ENCODE measurements at regions not wholly inside any gene's neighbourhood (a gene's known extent, or its start where the extent isn't known, plus 50 kb on each side); places are given as distances from the start of the nearest gene placed in this dataset.

DNA sequence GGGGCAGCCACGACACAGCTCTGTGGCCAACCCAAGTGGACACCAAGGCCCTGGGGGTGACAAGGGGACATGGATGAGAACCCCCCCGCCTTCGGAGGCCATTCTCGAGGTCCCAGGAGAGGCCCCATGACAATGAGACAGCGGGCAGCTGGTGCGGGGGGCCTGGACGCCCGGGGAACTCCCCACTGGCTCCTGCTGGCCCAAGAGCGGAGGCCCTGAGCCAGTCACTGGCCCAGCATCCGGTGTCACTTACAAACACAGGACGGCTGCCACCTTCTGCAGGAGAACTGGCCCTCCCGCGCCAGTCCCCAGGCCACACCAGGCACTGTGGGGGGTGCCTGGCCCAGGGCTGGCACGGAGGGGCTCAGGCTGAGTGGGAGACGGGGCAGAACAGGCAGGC lies 51.4 kb downstream of the NCOR2 start:
- CTCF ChIA-PET = no interaction called here
- intact Hi-C loops (cut with micrococcal nuclease) = loop anchor here (10.0 kb wide), 1 partner anchor 229 kb away; no protein-coding TSS in a partner anchor

More for the DNA sequence above, 51.4 kb downstream of the NCOR2 start:
- Histone ChIP-seq H3K4me1 (ENCODE audit: control insufficient read depth in 1 of 2, insufficient read depth in 2 of 2, low read length in 2 of 2) (peaks cover 85 to 92% of the 10 kb centered on the region in 2 experiments), H3K9me2 (ENCODE audit: insufficient read depth) (no peaks in the 10 kb centered on the region), H3K27me3 (ENCODE audit: insufficient read depth, low read length) (no peaks in the 10 kb centered on the region), H3K9ac (ENCODE audit: low read length) (no peak overlapping the region), H2AFZ (ENCODE audit: low read depth, low read length, poor library complexity, severe bottlenecking) (no peak overlapping the region), H3K27ac (ENCODE audit: low read depth, low read length) (no peak overlapping the region; the same call in 1 of the 2 replicates), H3K79me2 (ENCODE audit: insufficient read depth, low read length) (peaks cover 85% of the 10 kb centered on the region), H3K4me3 (replicated peaks in 1 of 2; ENCODE audit: low read depth in 1 of 2, low read length in 2 of 2) (no peak overlapping the region), H3K4me2 (ENCODE audit: low read length) (no peak overlapping the region), H3K36me3 (ENCODE audit: control insufficient read depth in 1 of 2, insufficient read depth in 2 of 2, low read length in 2 of 2) (no peaks in the 10 kb centered on the region), H4K20me1 (ENCODE audit: insufficient read depth) (peaks cover 11% of the 10 kb centered on the region; the same call in 1 of the 2 replicates), H3K9me3 (ENCODE audit: control insufficient read depth in 1 of 2, insufficient read depth in 1 of 2, low read depth in 1 of 2, low read length in 2 of 2) (no peaks in the 10 kb centered on the region)
- ChIA-PET RAD21 (ENCODE audit: low non-redundant PET in 1 of 2, low total read pairs in 2 of 2, uncharacterized antibody in 2 of 2, unreplicated experiment in 2 of 2) (no interaction called here), POLR2A (no interaction called here)
- DNase-seq (ENCODE audit: low read depth, low spot score) = no peak
- no TSS peak for BruUV-seq (replicated peaks)
- ATAC-seq = no peak
- TF ChIP-seq FOSL1 (IDR thresholded peaks at IDR 0.05; ENCODE audit: low read depth) (no peak), SRF (IDR thresholded peaks at IDR 0.05; ENCODE audit: low read depth) (no peak), CEBPB (IDR thresholded peaks at IDR 0.05; ENCODE audit: low read depth) (no peak), TCF7L2 (IDR thresholded peaks at IDR 0.05; ENCODE audit: borderline replicate concordance, extremely low read depth, insufficient read depth, insufficient read length) (no peak), POLR2AphosphoS5 (IDR thresholded peaks at IDR 0.05; ENCODE audit: low read depth, low read length) (no peak), EZH2phosphoT487 (IDR thresholded peaks at IDR 0.05; ENCODE audit: borderline replicate concordance) (no peak), RAD21 (IDR thresholded peaks at IDR 0.05; ENCODE audit: low read depth) (no peak), ZFX (IDR thresholded peaks at IDR 0.05) (no peak)
- TF ChIP-seq, protein P1, sequence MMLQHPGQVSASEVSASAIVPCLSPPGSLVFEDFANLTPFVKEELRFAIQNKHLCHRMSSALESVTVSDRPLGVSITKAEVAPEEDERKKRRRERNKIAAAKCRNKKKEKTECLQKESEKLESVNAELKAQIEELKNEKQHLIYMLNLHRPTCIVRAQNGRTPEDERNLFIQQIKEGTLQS (IDR thresholded peaks at IDR 0.05) = no peak
- TF ChIP-seq, protein P2, sequence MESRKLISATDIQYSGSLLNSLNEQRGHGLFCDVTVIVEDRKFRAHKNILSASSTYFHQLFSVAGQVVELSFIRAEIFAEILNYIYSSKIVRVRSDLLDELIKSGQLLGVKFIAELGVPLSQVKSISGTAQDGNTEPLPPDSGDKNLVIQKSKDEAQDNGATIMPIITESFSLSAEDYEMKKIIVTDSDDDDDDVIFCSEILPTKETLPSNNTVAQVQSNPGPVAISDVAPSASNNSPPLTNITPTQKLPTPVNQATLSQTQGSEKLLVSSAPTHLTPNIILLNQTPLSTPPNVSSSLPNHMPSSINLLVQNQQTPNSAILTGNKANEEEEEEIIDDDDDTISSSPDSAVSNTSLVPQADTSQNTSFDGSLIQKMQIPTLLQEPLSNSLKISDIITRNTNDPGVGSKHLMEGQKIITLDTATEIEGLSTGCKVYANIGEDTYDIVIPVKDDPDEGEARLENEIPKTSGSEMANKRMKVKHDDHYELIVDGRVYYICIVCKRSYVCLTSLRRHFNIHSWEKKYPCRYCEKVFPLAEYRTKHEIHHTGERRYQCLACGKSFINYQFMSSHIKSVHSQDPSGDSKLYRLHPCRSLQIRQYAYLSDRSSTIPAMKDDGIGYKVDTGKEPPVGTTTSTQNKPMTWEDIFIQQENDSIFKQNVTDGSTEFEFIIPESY (IDR thresholded peaks at IDR 0.05; ENCODE audit: extremely low read depth, insufficient replicate concordance, low read length) = no peak
